Skeletal muscle satellite cell (primary cell): ENCODE measurements at regions not wholly inside any gene's neighbourhood (a gene's known extent, or its start where the extent isn't known, plus 50 kb on each side); places are given as distances from the start of the nearest gene placed in this dataset.

ENCODE experiments used
- H3K27me3 ChIP-seq: 2 replicates; pipeline ENCODE4 v1.7.0; 2013; ENCODE audit warnings: low read length; ENCODE audit not compliant: control insufficient read depth, insufficient read depth
- H3K36me3 ChIP-seq: 2 replicates; pipeline ENCODE4 v1.7.0; 2013; ENCODE audit warnings: mild to moderate bottlenecking, control low read depth, low read length; ENCODE audit not compliant: insufficient read depth
- H3K4me1 ChIP-seq: 2 replicates; pipeline ENCODE4 v1.7.0; 2013; ENCODE audit warnings: low read length; ENCODE audit not compliant: control insufficient read depth, insufficient read depth
- H3K4me2 ChIP-seq: 2 replicates; pipeline ENCODE4 v1.7.0; 2013; ENCODE audit warnings: mild to moderate bottlenecking, low read length
- H3K4me3 ChIP-seq: 2 replicates; pipeline ENCODE4 v1.7.0; 2013; ENCODE audit warnings: low read length
- H3K9ac ChIP-seq: 2 replicates; pipeline ENCODE4 v1.7.0; 2013; ENCODE audit warnings: mild to moderate bottlenecking, low read depth, low read length, moderate library complexity
- H3K9me3 ChIP-seq: replicated peaks from 2 replicates; pipeline ENCODE4 v1.7.0; 2013; ENCODE audit warnings: mild to moderate bottlenecking, control low read depth, low read length

DNA sequence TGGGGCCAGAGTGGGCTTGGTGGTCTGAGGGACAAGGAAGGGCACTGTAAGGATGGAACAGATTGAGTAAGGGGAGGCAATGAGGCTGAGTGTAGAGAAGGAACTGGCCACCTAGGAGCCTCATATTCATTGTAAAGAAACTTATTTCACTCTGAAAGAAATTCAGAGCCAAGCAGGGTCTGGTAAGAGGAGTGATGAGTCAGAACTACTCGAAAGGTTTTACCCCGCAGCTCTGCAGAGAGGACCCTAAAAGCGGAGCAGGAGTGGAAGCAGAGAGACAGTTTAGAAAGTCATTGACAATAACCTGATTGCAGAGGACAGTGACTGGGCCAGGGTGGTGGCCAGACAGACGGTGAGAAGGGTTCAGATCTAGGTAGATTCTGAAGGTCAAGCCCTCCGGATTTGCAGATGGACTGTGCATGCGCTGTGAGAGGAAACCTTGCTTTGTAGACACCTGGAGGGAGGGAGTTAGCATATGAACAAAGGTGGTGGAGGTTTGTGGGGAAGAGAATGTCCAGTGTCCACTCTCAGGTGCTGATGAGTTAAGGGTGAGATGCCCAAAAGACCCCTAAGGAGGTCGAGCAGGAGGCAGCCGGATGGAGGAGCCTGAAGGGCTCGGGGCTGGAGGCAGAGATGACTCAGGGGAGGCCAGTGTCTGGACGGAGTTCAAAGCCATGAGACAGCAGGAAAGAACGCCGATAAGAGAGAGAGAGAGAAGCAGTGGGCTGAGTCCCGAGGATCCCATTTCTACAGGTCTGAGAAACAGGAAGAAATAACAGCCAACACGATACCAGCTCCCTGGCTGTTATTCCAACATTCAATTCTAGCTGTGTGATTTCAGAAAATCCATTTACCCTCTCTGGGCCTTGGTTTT is 546.0 kb downstream of the BRD1 start:
- H3K9me3 ChIP-seq = peaks cover 38% of the 10 kb centered on the region
- H3K4me2 ChIP-seq = no peak overlapping the region
- no peaks in the 10 kb centered on the region for H3K36me3 ChIP-seq
- no peaks in the 10 kb centered on the region for H3K27me3 ChIP-seq
- no peak overlapping the region for H3K4me3 ChIP-seq
- H3K4me1 ChIP-seq = no peaks in the 10 kb centered on the region
- no peak overlapping the region for H3K9ac ChIP-seq

DNA sequence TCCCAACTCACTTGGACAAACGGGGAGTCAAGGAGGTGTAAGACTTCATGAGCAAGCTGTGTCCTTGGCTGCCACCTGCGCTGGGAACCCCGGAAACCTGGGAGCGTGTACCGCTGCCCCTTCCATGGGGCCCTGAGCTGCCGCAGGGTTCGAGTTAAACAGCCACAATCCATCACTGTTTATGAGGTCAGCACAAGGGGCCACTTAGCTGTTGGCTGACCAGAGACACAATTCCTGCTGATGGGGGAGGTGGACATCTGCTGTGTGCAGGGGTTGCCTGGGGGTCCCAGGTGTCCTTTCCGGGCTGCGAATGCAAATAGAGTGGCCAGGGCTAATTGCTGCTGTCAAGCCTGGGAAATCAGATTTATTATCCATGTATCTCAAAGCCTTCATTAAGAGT is 549.3 kb downstream of the BRD1 start:
- Histone ChIP-seq H3K36me3 (no peaks in the 10 kb centered on the region), H3K4me2 (no peak overlapping the region), H3K4me1 (no peaks in the 10 kb centered on the region), H3K9ac (no peak overlapping the region), H3K9me3 (peaks cover 37% of the 10 kb centered on the region), H3K27me3 (no peaks in the 10 kb centered on the region), H3K4me3 (no peak overlapping the region)

DNA sequence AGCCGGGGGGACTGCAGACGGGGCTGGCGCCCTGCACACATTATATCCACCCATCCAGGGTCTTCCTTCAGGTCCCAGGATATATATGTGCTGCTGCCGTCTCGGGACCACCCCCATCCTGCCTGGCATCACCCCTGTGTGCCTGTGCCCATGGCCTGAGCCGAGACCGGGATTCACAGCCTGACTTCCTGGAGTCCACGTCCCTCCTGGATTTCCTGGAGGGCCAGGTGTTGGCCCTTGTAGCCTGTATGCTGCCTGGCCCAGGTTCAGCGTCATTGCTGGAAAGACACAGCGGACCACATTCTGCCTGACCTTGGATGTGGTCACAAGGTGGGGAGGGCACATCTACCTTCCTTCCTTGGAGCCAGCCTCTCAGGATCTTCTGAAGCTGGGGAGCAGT is 551.1 kb downstream of the BRD1 start:
- no peaks in the 10 kb centered on the region for H3K4me1 ChIP-seq
- no peaks in the 10 kb centered on the region for H3K36me3 ChIP-seq
- H3K9me3 ChIP-seq = peaks cover 34% of the 10 kb centered on the region
- no peak overlapping the region for H3K4me3 ChIP-seq
- H3K9ac ChIP-seq = no peak overlapping the region
- H3K27me3 ChIP-seq = no peaks in the 10 kb centered on the region
- H3K4me2 ChIP-seq = no peak overlapping the region

DNA sequence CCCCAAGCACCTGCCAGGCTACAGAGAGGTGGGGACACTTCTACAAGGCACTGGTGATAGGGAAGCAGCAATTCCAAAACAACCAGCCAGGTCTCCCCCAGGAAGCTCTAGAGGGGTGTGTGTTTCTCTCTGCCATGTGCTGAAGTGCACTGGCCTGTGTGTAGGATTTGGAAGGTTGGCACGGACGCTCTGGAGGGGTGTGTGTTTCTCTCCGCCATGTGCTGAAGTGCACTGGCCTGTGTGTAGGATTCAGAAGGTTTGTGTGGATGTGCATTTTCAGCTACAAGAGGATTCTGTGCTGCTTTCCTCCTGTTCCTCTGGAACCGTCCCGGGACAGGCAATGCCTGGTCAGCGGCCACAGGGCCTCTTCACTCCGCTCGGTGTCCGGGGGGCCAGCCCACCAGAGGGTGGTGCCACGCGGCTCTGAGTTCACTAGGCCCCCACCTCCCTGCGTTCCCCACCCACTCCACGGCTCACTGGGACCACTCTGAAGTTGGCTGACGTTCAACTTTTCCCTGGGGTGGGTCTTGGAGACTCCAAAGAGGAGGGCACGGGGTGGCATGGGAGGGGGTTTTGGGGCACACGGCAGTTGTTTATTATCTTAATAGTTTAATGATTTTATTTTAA is 552.8 kb downstream of the BRD1 start:
- Histone ChIP-seq H3K4me3 (no peak overlapping the region), H3K9me3 (peaks cover 32% of the 10 kb centered on the region), H3K9ac (no peak overlapping the region), H3K27me3 (no peaks in the 10 kb centered on the region), H3K4me2 (no peak overlapping the region), H3K36me3 (no peaks in the 10 kb centered on the region), H3K4me1 (no peaks in the 10 kb centered on the region)

DNA sequence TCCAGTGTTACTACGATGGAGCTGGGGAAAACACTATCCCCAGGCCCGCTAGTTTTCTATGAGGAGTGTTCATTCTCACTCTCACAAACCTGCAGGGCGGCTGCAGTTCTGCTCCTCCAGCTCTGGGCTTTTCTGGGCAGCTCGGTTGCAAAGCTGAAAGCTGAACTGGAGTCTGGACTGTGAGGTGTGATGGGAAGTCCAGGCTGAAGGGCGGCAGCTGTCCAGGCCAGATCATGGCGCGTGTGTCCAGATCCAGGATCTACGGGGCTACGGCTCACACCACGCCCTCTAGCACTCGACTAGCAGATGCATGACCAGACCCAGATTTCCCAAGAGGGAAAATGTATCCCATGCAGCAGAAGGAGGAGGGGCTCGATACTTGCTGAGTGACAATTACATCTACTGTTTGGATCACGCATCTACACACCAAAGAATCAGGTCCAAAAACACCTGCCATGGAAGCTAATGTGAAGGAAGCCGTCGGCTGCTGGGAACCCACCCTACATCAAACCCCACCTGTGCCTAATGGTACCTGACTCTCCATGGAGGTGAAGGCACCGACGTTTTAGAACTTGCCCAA is 555.0 kb downstream of the BRD1 start:
- Histone ChIP-seq H3K4me1 (no peaks in the 10 kb centered on the region), H3K4me3 (no peak overlapping the region), H3K4me2 (no peak overlapping the region), H3K27me3 (no peaks in the 10 kb centered on the region), H3K36me3 (no peaks in the 10 kb centered on the region), H3K9ac (no peak overlapping the region), H3K9me3 (peaks cover 23% of the 10 kb centered on the region)

DNA sequence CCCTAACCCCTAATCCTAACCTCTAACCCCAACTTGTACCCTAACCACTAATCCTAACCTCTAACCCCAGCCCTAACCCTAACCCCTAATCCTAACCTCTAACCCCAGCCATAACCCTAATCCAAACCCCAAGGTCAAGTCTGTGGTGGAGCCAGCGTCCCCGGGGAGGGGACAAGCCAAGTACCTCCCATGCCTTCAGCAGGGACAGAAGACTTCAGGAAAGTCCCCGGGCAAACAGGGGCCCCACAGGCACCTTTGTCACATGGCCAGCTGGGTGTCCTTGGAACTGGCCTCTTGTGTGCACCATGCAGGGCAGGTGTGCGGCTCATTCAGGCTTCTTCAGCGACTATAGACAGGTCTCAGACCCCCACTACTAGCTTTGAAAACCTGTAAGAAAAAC is 555.8 kb downstream of the BRD1 start:
- no peaks in the 10 kb centered on the region for H3K27me3 ChIP-seq
- H3K9me3 ChIP-seq = peaks cover 26% of the 10 kb centered on the region
- no peak overlapping the region for H3K9ac ChIP-seq
- no peak overlapping the region for H3K4me3 ChIP-seq
- no peaks in the 10 kb centered on the region for H3K36me3 ChIP-seq
- H3K4me1 ChIP-seq = no peaks in the 10 kb centered on the region
- no peak overlapping the region for H3K4me2 ChIP-seq

DNA sequence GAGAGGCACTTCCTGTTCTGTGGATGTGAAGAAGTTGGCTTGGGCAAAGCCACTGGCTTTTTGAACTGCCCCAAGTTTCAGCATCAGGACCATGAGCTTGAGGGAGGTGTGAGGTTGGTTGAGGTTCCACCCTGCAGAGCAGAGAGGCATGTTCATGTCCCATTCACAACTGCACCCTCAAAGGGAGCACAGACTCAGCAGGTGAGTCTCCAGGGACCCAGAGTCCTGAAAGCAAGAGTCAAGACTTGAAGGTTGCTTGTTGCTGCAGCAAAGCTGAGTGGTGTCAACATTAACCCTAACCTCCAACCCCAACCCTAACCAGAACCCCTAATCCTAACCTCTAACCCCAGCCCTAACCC is 556.3 kb downstream of the BRD1 start:
- no peaks in the 10 kb centered on the region for H3K4me1 ChIP-seq
- no peak overlapping the region for H3K4me3 ChIP-seq
- no peaks in the 10 kb centered on the region for H3K27me3 ChIP-seq
- H3K9ac ChIP-seq = no peak overlapping the region
- H3K36me3 ChIP-seq = no peaks in the 10 kb centered on the region
- no peak overlapping the region for H3K4me2 ChIP-seq
- H3K9me3 ChIP-seq = peaks cover 25% of the 10 kb centered on the region

DNA sequence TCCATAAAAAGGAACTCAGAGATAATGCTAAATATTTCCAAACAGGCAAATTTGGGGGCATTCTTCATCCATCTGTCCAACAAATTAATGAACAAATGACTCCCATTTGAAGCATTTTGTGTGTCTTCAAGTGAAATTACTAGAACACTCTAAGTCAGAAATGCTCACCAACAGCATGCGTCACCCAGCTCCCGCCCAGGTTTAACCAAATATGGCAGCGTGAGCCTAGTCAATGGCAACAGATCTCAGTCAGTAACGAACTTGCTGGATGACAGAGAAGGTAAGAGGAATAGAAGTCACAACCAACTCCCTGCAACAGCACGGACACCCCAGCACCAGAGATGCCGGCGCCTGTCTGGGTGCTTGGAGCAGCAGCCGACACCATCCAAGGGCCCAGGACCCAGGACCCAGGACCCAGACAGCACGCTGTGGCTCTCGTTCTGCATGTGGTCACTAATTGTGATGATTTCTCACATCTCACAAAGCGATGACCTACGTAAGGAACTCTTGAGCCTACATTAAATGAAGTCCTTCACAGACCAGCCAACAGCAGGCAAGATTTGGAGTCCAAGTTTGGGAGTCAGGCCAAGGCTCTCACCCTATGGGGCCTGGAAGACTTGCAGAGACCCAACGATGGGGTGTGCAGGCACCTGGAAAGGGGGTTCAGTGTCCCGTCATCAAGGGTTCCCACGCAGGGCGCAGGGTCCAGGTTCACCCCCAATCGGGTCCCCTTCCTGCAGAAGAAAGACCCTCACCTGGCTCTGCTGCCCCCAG is 556.9 kb downstream of the BRD1 start:
- Histone ChIP-seq H3K9me3 (peaks cover 25% of the 10 kb centered on the region), H3K4me2 (no peak overlapping the region), H3K9ac (no peak overlapping the region), H3K36me3 (no peaks in the 10 kb centered on the region), H3K27me3 (no peaks in the 10 kb centered on the region), H3K4me1 (no peaks in the 10 kb centered on the region), H3K4me3 (no peak overlapping the region)

DNA sequence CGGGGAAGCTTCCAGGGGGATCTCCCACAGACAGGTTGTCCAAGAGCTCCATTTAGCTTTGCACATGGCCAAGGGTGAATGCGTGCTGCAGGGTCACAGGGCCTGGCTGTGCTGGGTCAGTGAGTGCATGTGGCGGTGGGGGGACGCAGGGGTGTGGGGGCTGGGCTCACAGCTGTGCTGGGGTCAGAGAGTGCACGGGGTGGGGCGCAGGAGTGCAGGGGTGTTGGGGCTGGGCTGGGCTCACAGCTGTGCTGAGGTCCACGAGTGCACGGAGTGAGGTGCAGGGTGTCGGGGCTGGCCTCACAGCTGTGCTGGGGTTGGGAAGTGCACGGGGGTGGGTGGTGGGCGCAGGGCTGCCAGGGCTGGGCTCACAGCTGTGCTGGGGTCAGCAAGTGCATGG is 557.7 kb downstream of the BRD1 start:
- no peak overlapping the region for H3K9ac ChIP-seq
- H3K9me3 ChIP-seq = peaks cover 22% of the 10 kb centered on the region
- H3K4me2 ChIP-seq = no peak overlapping the region
- no peak overlapping the region for H3K4me3 ChIP-seq
- no peaks in the 10 kb centered on the region for H3K27me3 ChIP-seq
- no peaks in the 10 kb centered on the region for H3K4me1 ChIP-seq
- no peaks in the 10 kb centered on the region for H3K36me3 ChIP-seq

DNA sequence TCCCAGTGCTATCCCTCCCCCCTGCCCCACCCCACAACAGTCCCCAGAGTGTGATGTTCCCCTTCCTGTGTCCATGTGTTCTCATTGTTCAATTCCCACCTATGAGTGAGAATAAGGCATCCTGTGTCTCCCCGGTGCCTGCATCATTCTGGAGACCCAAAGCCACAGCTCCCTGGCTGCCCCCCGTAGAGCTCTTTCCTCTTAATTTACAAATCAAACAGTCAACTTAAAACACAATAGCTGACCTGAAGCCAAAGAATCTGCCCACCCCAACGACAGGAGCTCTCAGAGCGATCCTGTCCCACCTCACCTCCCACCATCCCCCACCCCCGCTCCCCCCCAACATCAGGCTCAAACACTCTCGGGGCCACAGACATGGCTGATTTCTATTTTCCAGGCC is 558.3 kb downstream of the BRD1 start:
- Histone ChIP-seq H3K9me3 (peaks cover 22% of the 10 kb centered on the region), H3K36me3 (no peaks in the 10 kb centered on the region), H3K9ac (no peak overlapping the region), H3K4me2 (no peak overlapping the region), H3K4me3 (no peak overlapping the region), H3K27me3 (no peaks in the 10 kb centered on the region), H3K4me1 (no peaks in the 10 kb centered on the region)

DNA sequence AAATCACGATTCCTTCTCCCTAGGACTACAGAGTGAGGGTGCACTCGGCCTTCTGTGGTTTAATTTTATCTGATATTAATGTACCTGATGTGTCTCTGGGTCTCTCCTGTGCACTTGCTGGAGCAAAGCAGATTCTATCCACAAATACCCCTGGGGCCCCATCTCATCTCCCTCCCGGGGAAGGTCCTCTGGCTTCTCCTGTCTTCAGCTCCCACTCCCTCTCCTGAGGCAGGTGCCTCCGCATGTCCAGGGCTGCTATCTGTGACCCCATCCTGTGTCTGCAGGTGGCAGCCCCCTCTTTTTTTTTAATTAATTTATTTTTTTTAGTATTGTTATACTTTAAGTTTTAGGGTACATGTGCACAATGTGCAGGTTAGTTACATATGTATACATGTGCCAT is 558.7 kb downstream of the BRD1 start:
- H3K4me2 ChIP-seq = no peak overlapping the region
- peaks cover 22% of the 10 kb centered on the region for H3K9me3 ChIP-seq
- H3K9ac ChIP-seq = no peak overlapping the region
- H3K4me3 ChIP-seq = no peak overlapping the region
- H3K27me3 ChIP-seq = no peaks in the 10 kb centered on the region
- H3K36me3 ChIP-seq = no peaks in the 10 kb centered on the region
- no peaks in the 10 kb centered on the region for H3K4me1 ChIP-seq
